HG03280 (cell line): ENCODE measurements at regions not wholly inside any gene's neighbourhood (a gene's known extent, or its start where the extent isn't known, plus 50 kb on each side); places are given as distances from the start of the nearest gene placed in this dataset.
"Not testable (repeated sequence)": the region's sequence is repeated elsewhere in the genome, so short reads cannot be mapped to it uniquely, and the experiment has no call there.

Source experiments
- ATAC-seq: cut with Tn5 transposase; IDR thresholded peaks from one replicate; pipeline ENCODE4 v1.9.1; 2021; ENCODE audit warnings: mild to moderate bottlenecking, moderate library complexity; ENCODE audit not compliant: unreplicated experiment

- ATAC-seq: no peak
These were observed 102.9 kb upstream of the SPATA12 start for GRCh38 chr3:56957522-56957921.

GRCh38 chr3:56956906-56957305 is 103.6 kb upstream of the SPATA12 start:
- ATAC-seq: no peak

- ATAC-seq: no peak
These were observed 104.9 kb upstream of the SPATA12 start for GRCh38 chr3:56955492-56956111.

- ATAC-seq: no peak
These were observed 106.3 kb upstream of the SPATA12 start for GRCh38 chr3:56954125-56954524.

GRCh38 chr3:56952846-56953245 is 107.6 kb upstream of the SPATA12 start:
- no peak for ATAC-seq

- no peak for ATAC-seq
These were observed 108.4 kb upstream of the SPATA12 start for GRCh38 chr3:56952061-56952460.

GRCh38 chr3:56951366-56951765 is 109.1 kb upstream of the SPATA12 start:
- ATAC-seq: no peak

- ATAC-seq: not testable (repeated sequence)
These were observed 115.1 kb upstream of the SPATA12 start for GRCh38 chr3:56945378-56945777.

- no peak for ATAC-seq
These were observed 117.9 kb upstream of the SPATA12 start for GRCh38 chr3:56942523-56942922.

GRCh38 chr3:56940976-56941375 is 119.5 kb upstream of the SPATA12 start:
- no peak for ATAC-seq

- no peak for ATAC-seq
These were observed 120.1 kb upstream of the SPATA12 start for GRCh38 chr3:56940321-56940720.

- ATAC-seq: no peak
These were observed 120.6 kb upstream of the SPATA12 start for GRCh38 chr3:56939834-56940233.

- no peak for ATAC-seq
These were observed 121.9 kb upstream of the SPATA12 start for GRCh38 chr3:56938530-56938929.

- ATAC-seq: no peak
These were observed 122.9 kb upstream of the SPATA12 start for GRCh38 chr3:56937580-56937979.

- no peak for ATAC-seq
These were observed 124.7 kb upstream of the SPATA12 start for GRCh38 chr3:56935811-56936210.

GRCh38 chr3:56934481-56934880 is 126.0 kb upstream of the SPATA12 start:
- ATAC-seq: not testable (repeated sequence)

GRCh38 chr3:56933803-56934202 is 126.7 kb upstream of the SPATA12 start:
- ATAC-seq: no peak

GRCh38 chr3:56932866-56933265 is 127.6 kb upstream of the SPATA12 start:
- no peak for ATAC-seq

GRCh38 chr3:56931836-56932235 is 128.6 kb upstream of the SPATA12 start:
- ATAC-seq: no peak

- ATAC-seq: no peak
These were observed 129.0 kb upstream of the ARHGEF3 start for GRCh38 chr3:56930706-56931105.

GRCh38 chr3:56929809-56930615 is 128.3 kb upstream of the ARHGEF3 start:
- no peak for ATAC-seq

- ATAC-seq: no peak
These were observed 126.8 kb upstream of the ARHGEF3 start for GRCh38 chr3:56928379-56929068.
